Spinal cord (tissue), 9 donors: ENCODE measurements at regions not wholly inside any gene's neighbourhood (a gene's known extent, or its start where the extent isn't known, plus 50 kb on each side); places are given as distances from the start of the nearest gene placed in this dataset.

Experiments used
- DNase-seq, 6 donors: peaks; one replicate each; pipeline versions ENCODE4 v3.0.0 to v3.0.0-alpha.2; 2013 to 2015; ENCODE audit warnings: low spot score in 6 of 6, low read depth in 4 of 6
- H3K27ac ChIP-seq: one replicate; pipeline ENCODE4 v1.5.1; 2013; ENCODE audit warnings: low read depth, low read length, control low read depth
- H3K27me3 ChIP-seq: one replicate; pipeline ENCODE4 v1.6.1; 2013; ENCODE audit warnings: low read length; ENCODE audit not compliant: control insufficient read depth, insufficient read depth
- H3K36me3 ChIP-seq: one replicate; pipeline ENCODE4 v1.6.1; 2013; ENCODE audit warnings: low read length; ENCODE audit not compliant: control insufficient read depth, insufficient read depth
- H3K4me1 ChIP-seq: one replicate; pipeline ENCODE4 v1.6.1; 2013; ENCODE audit warnings: low read length; ENCODE audit not compliant: control insufficient read depth, insufficient read depth
- H3K4me3 ChIP-seq: one replicate; pipeline ENCODE4 v1.5.1; 2013; ENCODE audit warnings: low read depth, low read length, control low read depth
- H3K9me3 ChIP-seq: one replicate; pipeline ENCODE4 v1.6.1; 2013; ENCODE audit warnings: low read length; ENCODE audit not compliant: control insufficient read depth, insufficient read depth
- WGBS: methylation state at CpG from one replicate; pipeline ENCODE4 v1.1.5; 2013; ENCODE audit warnings: missing lambda C conversion rate; ENCODE audit not compliant: insufficient coverage; 5-methylcytosine and 5-hydroxymethylcytosine counted together
- donor health status: healthy.

GRCh38 chr5:17340819-17341218 is 123.4 kb downstream of the BASP1 start:
- Histone ChIP-seq H3K27me3 (no peaks in the 10 kb centered on the region), H3K9me3 (no peaks in the 10 kb centered on the region), H3K27ac (no peak overlapping the region), H3K4me3 (no peak overlapping the region), H3K4me1 (no peaks in the 10 kb centered on the region), H3K36me3 (no peaks in the 10 kb centered on the region)
- WGBS: no CpG with 5 or more reads among the region's 1 CpG
- DNase-seq: no peak

GRCh38 chr5:17343675-17344074 is 126.2 kb downstream of the BASP1 start:
- Histone ChIP-seq H3K4me3 (no peak overlapping the region), H3K9me3 (no peaks in the 10 kb centered on the region), H3K27me3 (no peaks in the 10 kb centered on the region), H3K4me1 (no peaks in the 10 kb centered on the region), H3K27ac (no peak overlapping the region), H3K36me3 (no peaks in the 10 kb centered on the region)
- WGBS: 100% methylated on average over 1 of the region's 2 CpGs
- DNase-seq: no peak

DNA sequence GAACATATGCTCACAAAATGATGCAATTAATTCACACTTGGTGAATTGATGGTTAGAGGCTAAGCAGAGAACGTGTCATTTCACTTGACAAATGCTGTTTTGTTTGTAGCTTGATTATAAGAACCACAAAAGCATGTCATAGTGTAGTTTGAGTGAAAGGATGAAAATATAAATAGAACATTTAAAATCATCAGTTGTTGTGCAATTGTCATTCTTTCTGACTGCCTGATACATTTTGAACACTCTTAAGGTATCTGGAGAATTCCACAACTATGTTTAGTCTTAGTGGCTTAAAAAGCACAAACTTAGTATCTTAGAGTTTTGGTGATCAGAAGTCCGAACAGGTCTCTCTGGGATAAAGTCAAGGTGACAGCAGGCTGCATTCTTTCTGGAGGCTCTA is 129.4 kb downstream of the BASP1 start:
- Histone ChIP-seq H3K36me3 (no peaks in the 10 kb centered on the region), H3K27ac (no peak overlapping the region), H3K27me3 (no peaks in the 10 kb centered on the region), H3K4me3 (no peak overlapping the region), H3K4me1 (no peaks in the 10 kb centered on the region), H3K9me3 (no peaks in the 10 kb centered on the region)
- DNase-seq: no peak
- WGBS: 100% methylated on average over 1 of the region's 2 CpGs

GRCh38 chr5:17352223-17352622 is 134.8 kb downstream of the BASP1 start:
- DNase-seq: peak in 1 of 6 donors; percentile 78
- WGBS: no CpG with 5 or more reads among the region's 3 CpGs
- Histone ChIP-seq H3K9me3 (no peaks in the 10 kb centered on the region), H3K4me1 (no peaks in the 10 kb centered on the region), H3K27ac (no peak overlapping the region), H3K27me3 (no peaks in the 10 kb centered on the region), H3K36me3 (no peaks in the 10 kb centered on the region), H3K4me3 (no peak overlapping the region)

DNA sequence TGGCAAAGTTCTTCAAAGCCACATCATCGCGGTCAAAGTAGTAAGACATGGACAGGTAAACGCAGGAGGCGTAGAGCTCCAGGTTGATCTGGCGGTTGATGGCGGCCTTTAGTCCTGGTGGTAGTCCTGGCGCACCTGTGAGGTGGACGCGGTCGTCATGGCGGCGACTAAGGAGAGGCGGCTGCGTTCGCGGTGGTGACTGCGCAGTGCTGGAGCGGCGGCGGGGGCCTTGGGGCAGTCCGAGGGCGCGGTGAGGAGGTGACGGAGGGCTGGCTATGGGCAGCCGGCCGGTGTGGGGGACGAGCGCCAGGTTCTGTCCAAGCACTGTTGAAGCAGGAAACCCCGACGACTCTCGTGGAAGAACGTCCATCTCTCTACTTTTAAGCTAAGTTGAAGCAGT is 136.8 kb downstream of the BASP1 start:
- no peaks in the 10 kb centered on the region for H3K27me3 ChIP-seq
- WGBS: 98% methylated on average over 32 of the region's 32 CpGs
- no peaks in the 10 kb centered on the region for H3K36me3 ChIP-seq
- DNase-seq: no peak
- no peak overlapping the region for H3K4me3 ChIP-seq
- no peaks in the 10 kb centered on the region for H3K4me1 ChIP-seq
- H3K9me3 ChIP-seq: no peaks in the 10 kb centered on the region
- no peak overlapping the region for H3K27ac ChIP-seq

DNA sequence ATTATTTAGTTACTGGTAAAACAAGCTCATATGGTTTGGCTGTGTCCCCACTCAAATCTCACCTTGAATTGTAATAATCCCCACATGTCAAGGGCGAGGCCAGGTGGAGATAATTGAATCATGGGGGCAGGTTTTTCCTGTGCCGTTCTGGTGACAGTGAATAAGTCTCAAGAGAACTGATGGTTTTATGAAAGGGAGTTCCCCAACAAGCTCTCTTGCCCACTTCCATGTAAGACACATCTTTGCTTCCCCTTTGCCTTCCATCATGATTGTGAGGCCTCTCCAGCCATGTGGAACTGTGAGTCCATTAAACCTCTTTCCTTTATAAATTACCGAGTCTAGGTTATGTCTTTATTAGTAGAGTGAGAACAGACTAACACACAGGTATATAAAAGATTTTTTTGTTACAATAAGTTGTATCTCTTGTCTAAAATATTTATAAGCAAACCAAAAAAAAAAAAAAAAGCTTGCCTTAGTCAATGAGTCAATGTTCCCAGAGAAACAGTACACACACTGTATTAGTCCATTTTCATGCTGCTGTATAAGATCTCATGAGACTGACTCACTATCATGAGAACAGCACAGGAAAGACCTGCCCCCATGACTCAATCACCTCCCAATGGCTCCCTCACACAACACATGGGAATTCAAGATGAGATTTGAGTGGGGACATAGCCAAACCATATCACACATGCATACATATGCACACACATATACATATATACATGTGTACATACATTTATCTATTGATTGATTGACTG is 138.3 kb downstream of the BASP1 start:
- DNase-seq: no peak
- Histone ChIP-seq H3K9me3 (no peaks in the 10 kb centered on the region), H3K4me3 (no peak overlapping the region), H3K36me3 (no peaks in the 10 kb centered on the region), H3K27me3 (no peaks in the 10 kb centered on the region), H3K27ac (no peak overlapping the region), H3K4me1 (no peaks in the 10 kb centered on the region)
- WGBS: no CpG with 5 or more reads among the region's 3 CpGs

- Histone ChIP-seq H3K4me3 (no peak overlapping the region), H3K27me3 (no peaks in the 10 kb centered on the region), H3K9me3 (no peaks in the 10 kb centered on the region), H3K36me3 (no peaks in the 10 kb centered on the region), H3K4me1 (no peaks in the 10 kb centered on the region), H3K27ac (no peak overlapping the region)
- no peak for DNase-seq
- no CpG with 5 or more reads among the region's 1 CpG for WGBS
These were observed 139.1 kb downstream of the BASP1 start for GRCh38 chr5:17356551-17356950.

DNA sequence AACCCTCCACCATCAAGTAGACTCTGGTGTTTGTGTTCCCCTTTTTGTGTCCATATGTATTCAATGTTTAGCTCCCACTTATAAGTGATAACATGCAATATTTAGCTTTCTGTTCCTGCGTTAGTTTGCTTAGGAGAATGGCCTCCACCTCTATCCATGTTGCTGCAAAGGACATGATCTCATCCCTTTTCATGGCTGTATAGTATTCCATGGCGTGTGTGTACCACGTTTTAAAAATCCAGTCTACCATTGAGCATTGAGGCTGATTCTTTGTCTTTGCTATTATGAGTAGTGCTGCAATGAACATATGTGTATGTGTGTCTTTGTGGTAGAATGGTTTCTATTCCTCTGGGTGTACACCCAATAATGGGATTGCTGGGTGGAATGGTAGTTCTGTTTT is 140.1 kb downstream of the BASP1 start:
- Histone ChIP-seq H3K36me3 (no peaks in the 10 kb centered on the region), H3K4me1 (no peaks in the 10 kb centered on the region), H3K27ac (no peak overlapping the region), H3K4me3 (no peak overlapping the region), H3K27me3 (no peaks in the 10 kb centered on the region), H3K9me3 (no peaks in the 10 kb centered on the region)
- no peak for DNase-seq
- WGBS: 100% methylated on average over 2 of the region's 3 CpGs

DNA sequence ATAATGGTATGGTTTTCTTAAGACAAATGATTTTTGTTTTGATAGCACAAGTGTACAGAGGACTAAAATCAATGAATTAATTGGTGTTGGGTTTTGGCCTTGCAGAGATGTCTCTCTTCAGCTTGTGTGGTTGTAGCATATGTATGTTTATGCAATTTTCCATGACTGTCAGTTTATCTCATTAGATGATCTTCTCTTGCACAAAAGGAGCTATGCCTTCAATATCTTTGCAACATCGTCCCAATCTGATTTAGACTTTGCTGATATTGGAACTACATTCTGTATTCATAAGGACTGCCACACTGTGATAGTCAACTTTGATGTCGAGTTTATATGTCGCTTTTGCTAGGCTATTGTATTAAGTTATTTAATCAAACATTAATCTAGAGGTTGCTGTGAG is 140.0 kb upstream of the TAF11L2 start:
- WGBS: no CpG with 5 or more reads among the region's 3 CpGs
- H3K9me3 ChIP-seq: no peaks in the 10 kb centered on the region

DNA sequence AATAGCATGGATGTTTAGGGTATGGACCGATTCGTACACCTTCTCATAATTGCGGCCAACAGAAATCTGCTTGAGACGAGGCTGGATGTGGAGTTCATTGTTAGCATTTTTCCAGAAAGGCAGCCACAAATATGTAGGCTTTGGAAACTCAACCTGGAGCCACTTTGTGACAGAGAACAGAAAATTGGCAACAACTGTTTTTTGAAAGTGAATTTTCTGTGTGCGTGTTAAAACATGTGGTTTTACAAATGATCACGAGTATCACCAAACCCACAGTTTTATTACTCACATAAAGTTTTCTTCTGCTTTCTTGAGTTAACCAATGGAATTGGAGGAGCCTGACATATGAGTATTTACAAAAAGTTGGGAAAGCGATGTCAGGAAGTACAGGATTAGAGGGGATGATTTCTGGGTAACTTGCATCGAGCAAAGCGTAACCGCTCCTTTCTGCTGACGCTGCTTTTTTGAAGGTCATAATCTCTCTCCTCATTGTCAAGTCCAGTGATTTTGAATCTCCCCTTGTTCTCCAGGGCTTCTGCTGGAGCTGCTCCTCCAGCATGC is 138.5 kb upstream of the TAF11L2 start:
- DNase-seq: no peak
- Histone ChIP-seq H3K4me1 (no peaks in the 10 kb centered on the region), H3K36me3 (no peaks in the 10 kb centered on the region), H3K9me3 (no peaks in the 10 kb centered on the region), H3K4me3 (no peak overlapping the region), H3K27me3 (no peaks in the 10 kb centered on the region), H3K27ac (no peak overlapping the region)
- 88% methylated on average over 4 of the region's 11 CpGs for WGBS

More for the DNA sequence above, 140.0 kb upstream of the TAF11L2 start:
- Histone ChIP-seq H3K4me3 (no peak overlapping the region), H3K27me3 (no peaks in the 10 kb centered on the region), H3K36me3 (no peaks in the 10 kb centered on the region), H3K4me1 (no peaks in the 10 kb centered on the region), H3K27ac (no peak overlapping the region)
- DNase-seq: no peak
